H7 (cell line): ENCODE measurements at regions not wholly inside any gene's neighbourhood (a gene's known extent, or its start where the extent isn't known, plus 50 kb on each side); places are given as distances from the start of the nearest gene placed in this dataset.

Experiments used
- DNase-seq: peaks from one replicate; pipeline ENCODE4 v3.0.0; 2012
- H3K27me3 ChIP-seq: 2 replicates; pipeline ENCODE4 v1.6.0; 2011; ENCODE audit warnings: mild to moderate bottlenecking, low read length; ENCODE audit not compliant: control insufficient read depth, insufficient read depth
- H3K36me3 ChIP-seq: replicated peaks from 2 replicates; pipeline ENCODE4 v1.5.1; 2011; ENCODE audit warnings: low read length; ENCODE audit not compliant: control insufficient read depth, insufficient read depth
- H3K4me3 ChIP-seq: 2 replicates; pipeline ENCODE4 v1.5.1; 2011; ENCODE audit warnings: low read depth, mild to moderate bottlenecking, control low read depth, low read length, moderate library complexity; ENCODE audit not compliant: insufficient read depth

DNA sequence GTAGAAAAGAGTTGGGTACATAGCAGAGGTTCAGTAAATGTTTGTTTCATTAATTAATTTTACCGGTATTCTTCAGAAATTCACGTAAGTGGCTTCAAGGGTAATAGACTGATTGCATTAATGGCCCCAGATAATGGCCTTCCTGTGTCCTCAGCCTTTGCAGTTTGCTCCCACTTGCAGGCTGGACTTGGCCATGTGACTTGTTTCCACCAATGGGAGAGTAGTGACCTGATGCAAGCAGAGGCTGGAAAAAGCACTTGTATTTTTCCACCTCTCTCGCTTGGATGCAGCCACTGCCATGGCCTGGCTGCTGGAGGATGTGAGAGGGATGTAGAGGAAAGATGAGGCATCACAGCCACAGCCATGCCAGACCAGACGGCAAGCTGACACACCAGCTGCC is 480.9 kb downstream of the CDK5RAP2 start:
- no peak for DNase-seq
- Histone ChIP-seq H3K4me3 (no peak overlapping the region), H3K36me3 (no peaks in the 10 kb centered on the region), H3K27me3 (no peaks in the 10 kb centered on the region)

DNA sequence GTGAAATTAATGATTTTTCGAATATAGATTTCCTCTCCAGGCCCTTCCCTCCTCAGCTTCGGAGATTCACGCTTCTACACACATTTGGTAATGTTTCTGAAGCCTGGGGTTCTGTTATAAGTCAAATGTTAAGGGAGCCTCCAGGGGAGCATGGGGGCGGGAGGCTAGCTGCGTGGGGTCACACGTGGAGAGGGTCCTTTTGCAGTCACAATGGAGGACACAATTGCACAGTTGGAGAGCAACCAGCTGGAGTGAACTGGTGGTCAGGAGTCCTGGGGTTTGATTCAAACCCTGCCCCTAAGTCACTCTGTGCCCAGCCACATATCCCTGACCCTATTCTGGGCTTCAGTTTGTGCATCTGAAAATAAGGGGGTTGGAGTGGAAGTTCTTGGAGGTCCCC is 481.4 kb downstream of the CDK5RAP2 start:
- no peak for DNase-seq
- Histone ChIP-seq H3K36me3 (no peaks in the 10 kb centered on the region), H3K27me3 (no peaks in the 10 kb centered on the region), H3K4me3 (no peak overlapping the region)

DNA sequence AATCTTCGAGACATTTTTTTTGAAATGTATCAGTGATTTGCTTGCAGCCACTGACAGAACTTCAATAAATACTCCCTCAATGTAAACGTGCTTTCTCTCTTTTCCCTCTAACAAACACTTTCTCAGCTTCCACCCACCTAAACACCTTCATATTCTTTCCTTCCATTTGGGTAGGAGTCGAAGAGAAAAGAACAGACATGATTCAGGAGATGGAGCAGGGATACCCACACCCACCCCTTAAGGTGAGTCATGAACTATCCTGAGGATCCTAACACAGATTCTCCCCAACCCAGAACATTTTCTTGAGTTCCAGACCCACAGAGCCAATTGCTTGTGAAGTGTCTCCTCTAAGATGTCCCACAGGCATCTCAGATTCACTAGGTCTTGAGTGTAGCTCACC is 488.8 kb downstream of the CDK5RAP2 start:
- no peaks in the 10 kb centered on the region for H3K36me3 ChIP-seq
- no peak for DNase-seq

DNA sequence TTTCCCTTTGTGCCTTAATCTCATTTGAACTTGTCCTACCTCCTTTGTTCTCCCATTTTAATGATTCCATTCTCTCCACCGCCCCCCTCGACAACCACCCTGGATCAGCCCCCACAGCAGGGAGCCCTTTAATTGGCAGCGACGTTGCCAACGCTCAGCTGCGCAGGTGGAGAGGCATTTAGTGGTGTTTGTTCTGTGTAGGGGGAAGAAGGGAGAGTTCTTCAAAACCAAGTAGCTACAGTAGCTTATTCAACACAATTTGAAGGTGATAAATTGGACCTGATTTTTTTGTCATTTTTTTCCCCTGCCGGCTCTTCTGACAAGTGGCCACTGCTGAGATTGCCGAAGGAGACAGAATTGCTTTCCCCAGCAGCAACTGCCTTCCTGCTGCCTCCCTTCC is 499.1 kb downstream of the CDK5RAP2 start:
- Histone ChIP-seq H3K27me3 (no peaks in the 10 kb centered on the region), H3K36me3 (no peaks in the 10 kb centered on the region), H3K4me3 (no peak overlapping the region)
- DNase-seq = no peak

More for the DNA sequence above, 488.8 kb downstream of the CDK5RAP2 start:
- H3K27me3 ChIP-seq = no peaks in the 10 kb centered on the region
- no peak overlapping the region for H3K4me3 ChIP-seq

DNA sequence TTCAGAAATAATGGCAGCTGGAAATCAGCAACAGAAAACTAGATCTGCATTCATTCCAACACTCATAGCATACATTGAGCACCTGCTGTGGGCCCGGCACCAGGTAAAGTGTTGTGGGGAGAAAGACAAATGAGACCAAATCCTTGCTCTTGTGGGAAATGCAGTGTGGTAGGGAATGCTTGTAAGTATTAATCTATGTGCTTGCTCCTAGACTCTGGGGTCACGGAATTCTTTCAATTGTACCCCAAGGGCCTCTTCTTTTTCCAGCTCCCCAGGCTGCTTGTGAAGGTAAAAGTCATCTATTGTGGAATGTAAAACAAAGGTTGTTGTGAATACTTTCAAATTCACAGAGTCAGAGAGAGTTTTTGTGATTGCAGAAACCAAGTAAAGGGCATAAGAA is 501.9 kb downstream of the CDK5RAP2 start:
- Histone ChIP-seq H3K4me3 (no peak overlapping the region), H3K27me3 (no peaks in the 10 kb centered on the region), H3K36me3 (no peaks in the 10 kb centered on the region)
- no peak for DNase-seq

DNA sequence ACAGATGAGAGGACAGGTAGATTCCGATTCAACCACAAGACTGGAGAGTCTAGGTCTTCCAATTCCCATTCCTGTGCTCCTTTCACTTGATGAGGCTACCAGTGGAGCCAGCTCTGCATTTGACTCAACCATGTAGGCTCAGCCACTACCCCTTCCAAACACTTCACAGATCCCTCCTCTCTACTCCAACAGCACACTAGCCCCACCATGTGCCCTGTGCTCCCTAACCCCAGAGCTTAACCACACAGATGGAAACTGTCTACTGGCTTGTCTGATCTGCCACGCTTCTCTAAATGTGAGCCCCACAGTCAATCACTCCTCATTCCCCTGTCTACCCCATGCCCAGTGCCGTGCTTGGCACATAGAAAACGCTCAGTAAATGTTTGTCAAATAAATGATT is 508.2 kb downstream of the CDK5RAP2 start:
- no peak overlapping the region for H3K4me3 ChIP-seq
- no peaks in the 10 kb centered on the region for H3K36me3 ChIP-seq
- H3K27me3 ChIP-seq = no peaks in the 10 kb centered on the region
- DNase-seq = peak; percentile 18

DNA sequence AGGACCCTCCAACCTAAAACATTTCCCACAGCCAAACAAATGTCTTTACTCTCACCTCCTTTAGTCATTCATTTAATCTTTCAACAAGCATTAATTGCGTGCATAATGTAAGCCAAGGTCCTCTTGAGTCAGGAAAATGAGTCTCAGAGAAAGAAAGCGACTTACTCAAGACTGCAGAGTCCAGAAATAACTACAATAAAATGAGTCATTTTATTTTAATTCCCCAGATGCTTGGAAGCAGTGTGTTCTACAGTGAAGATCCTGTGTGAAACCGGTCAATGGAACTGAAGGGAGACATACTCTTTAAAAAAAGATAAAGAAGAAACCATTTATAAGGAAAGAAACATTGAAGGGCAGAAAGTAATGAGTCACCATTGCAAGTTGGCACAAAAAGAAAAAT is 513.7 kb downstream of the CDK5RAP2 start:
- H3K4me3 ChIP-seq = no peak overlapping the region
- no peak for DNase-seq
- H3K36me3 ChIP-seq = no peaks in the 10 kb centered on the region
- H3K27me3 ChIP-seq = no peaks in the 10 kb centered on the region

DNA sequence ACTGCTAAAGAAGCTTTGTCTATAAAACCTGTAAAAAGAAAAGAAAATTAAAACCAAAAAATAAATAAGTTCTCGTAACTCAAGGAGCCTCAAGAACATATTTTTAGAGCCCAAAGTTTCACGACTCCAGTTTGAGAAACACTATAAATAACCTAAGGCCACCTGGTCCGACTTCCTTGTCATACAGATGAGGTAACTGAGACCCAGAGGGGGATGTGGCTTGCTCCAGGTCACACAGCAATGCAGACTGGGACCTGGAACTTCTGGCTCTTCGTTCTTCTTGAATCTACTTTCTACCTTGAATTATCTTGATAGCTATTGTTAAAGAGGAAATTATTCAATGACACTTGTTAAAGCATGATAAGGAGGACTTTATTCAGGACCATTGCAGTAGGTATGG is 514.8 kb downstream of the CDK5RAP2 start:
- Histone ChIP-seq H3K4me3 (no peak overlapping the region), H3K36me3 (no peaks in the 10 kb centered on the region), H3K27me3 (no peaks in the 10 kb centered on the region)
- no peak for DNase-seq

DNA sequence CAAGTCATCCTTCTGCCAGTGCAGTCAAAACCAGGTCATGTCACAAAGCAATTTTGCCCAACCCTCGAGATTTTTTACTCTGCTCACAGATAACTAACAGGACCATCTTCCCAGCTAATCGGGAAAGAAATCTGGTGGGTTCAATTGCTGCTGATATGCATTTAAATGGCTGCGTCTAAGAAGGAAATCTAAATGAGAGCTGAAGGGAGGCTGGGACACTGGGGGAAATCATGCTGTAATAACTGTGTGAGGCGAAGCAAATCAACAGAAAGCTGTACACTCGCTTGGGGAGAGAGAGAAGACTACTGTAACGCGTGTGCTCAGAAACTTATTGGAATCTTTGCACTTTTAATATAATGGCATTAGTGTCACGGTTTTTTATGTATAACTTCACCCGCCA is 535.0 kb downstream of the CDK5RAP2 start:
- H3K4me3 ChIP-seq = no peak overlapping the region
- no peak for DNase-seq
- no peaks in the 10 kb centered on the region for H3K36me3 ChIP-seq
- no peaks in the 10 kb centered on the region for H3K27me3 ChIP-seq

DNA sequence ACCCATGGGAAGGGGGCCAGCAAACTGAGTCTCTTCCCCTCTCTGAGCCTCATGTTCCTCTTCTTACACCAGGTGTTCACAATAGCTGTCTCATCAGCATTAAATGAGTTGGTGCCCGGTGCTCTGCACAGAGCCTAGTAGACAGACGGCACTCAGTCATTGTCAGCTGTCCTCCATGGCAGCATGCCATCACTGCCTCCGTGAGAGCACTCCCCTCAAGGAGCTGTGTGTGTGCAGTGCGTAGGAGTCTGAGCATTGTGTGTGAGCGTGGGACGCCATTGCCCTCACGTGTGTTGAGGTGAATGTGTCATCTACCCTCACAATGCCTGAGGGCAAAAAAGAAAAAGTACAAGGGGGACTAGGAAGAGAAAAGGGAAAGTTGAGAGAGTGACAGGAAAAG is 536.5 kb downstream of the CDK5RAP2 start:
- no peaks in the 10 kb centered on the region for H3K36me3 ChIP-seq
- no peak for DNase-seq
- no peaks in the 10 kb centered on the region for H3K27me3 ChIP-seq
- H3K4me3 ChIP-seq = no peak overlapping the region

DNA sequence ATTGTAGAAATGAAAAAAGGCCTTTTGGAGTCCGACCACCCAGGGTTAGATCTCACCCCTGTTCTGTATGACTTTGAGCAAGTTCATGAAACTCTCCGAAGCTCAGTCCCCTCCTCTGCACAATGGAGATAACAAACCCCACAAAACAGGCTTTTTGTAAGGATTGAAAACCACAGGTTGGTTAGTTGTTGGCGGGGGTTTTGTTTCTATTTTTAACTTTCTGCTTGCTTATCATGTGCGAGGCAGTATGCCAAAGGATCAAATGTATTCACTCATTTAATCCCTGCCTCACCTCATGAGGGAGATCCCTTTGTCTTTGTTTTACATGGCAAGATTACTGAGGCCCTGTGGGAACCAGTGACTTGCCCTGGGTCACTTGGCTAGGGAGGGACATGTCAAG is 539.1 kb downstream of the CDK5RAP2 start:
- no peak overlapping the region for H3K4me3 ChIP-seq
- no peaks in the 10 kb centered on the region for H3K36me3 ChIP-seq
- no peak for DNase-seq
- H3K27me3 ChIP-seq = no peaks in the 10 kb centered on the region

DNA sequence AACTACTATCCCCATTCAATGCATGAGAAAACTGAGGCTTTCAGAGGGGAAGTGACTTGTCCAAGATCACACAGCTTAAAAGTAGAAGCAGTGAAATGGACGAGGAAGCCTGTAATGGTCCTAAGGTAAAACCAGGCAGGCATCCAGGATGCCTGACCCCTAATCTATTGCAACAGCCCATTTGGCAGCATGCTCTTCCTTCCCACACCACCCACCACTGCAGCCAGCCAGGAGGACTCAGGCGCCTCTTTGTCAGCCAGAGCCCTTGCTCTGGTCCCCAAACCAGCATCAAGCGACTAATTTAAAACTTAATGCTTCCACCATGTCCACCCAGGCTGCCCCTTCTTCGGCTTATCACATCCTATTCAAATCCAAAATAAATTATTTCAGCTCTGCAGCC is 541.6 kb downstream of the CDK5RAP2 start:
- no peaks in the 10 kb centered on the region for H3K27me3 ChIP-seq
- H3K36me3 ChIP-seq = no peaks in the 10 kb centered on the region
- no peak overlapping the region for H3K4me3 ChIP-seq
- DNase-seq = no peak

DNA sequence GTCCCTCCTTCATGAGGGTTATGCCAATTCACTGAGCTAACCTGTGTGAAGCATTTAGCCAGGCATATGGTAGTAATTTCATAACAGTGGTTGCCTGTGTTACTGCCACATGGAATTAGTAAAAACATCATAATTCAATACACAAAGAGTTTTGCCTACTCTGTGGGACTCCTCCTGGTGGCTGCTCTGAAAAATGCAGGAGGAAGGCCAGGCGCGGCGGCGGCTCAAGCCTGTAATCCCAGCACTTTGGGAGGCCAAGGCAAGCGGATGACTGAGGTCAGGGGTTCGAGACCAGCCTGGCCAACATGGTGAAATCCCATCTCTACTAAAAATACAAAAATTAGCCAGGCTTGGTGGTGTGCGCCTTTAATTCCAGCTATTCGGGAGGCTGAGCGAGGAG is 547.3 kb downstream of the CDK5RAP2 start:
- H3K36me3 ChIP-seq = no peaks in the 10 kb centered on the region
- H3K4me3 ChIP-seq = no peak overlapping the region
- no peak for DNase-seq
- no peaks in the 10 kb centered on the region for H3K27me3 ChIP-seq

DNA sequence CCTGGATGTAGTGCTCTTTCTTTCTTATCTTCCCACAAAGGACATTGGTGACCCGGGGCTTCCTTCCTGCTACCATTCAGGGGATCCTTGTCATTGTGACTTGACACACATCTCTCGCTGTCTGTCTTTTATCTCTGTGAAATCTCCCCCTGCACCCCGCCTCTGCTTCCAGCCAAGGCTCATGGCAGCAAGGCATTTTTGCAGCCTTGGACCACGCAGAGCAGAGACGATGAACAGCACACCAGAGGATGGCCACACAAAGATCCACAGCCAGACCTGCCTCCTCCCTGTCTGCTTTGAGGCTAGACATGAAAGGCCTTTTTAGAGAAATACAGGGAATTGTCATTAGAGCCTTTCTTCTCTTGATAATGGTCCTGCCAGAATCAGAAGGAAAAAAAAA is 549.1 kb downstream of the CDK5RAP2 start:
- H3K36me3 ChIP-seq = no peaks in the 10 kb centered on the region
- H3K4me3 ChIP-seq = no peak overlapping the region
- no peaks in the 10 kb centered on the region for H3K27me3 ChIP-seq
- no peak for DNase-seq

DNA sequence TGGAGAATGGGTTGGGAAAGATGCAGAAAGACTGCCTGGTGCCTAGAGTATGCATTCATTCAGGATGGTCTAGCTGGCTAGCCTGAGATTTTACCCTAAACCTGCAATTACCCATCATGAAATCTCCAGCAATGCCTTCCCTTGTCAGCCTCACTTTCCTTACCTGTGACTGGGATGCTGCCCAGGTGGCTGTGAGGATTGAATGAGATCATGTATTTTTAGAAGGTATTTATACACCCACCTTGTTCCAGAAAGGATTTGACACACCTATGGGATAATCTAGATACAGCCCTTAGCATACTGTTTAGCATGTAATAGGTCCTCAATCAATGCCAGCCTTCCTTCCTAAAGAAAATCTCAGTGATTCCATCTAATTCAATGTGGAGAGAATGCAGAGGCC is 561.4 kb downstream of the CDK5RAP2 start:
- DNase-seq = no peak

DNA sequence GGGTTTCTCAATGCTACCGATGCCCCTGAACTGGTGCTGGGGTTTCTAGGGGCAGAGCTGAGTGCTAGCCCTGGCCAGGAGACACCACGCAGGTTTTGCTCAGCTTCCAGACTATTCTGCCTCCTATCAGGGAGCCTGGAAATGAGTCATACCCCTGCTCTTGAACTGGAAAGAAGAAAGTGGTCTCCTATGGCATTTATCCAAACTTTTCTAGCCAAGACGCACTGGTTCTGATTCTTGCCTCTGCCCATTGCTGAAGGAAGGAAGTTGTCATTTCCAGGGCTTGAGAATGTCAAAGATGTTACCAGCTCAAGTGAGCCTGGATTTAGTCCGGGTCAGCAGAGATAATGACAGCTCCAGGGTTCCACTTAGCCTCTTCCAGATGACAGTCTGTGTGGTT is 561.9 kb downstream of the CDK5RAP2 start:
- H3K36me3 ChIP-seq = no peaks in the 10 kb centered on the region
- no peak overlapping the region for H3K4me3 ChIP-seq
- H3K27me3 ChIP-seq = no peaks in the 10 kb centered on the region
- DNase-seq = no peak

More for the DNA sequence above, 561.4 kb downstream of the CDK5RAP2 start:
- H3K4me3 ChIP-seq = no peak overlapping the region
- no peaks in the 10 kb centered on the region for H3K36me3 ChIP-seq
- no peaks in the 10 kb centered on the region for H3K27me3 ChIP-seq
